GM23248 (cell line): ENCODE measurements at regions not wholly inside any gene's neighbourhood (a gene's known extent, or its start where the extent isn't known, plus 50 kb on each side); places are given as distances from the start of the nearest gene placed in this dataset.

Experiments
- EZH2 ChIP-seq: fragments of 200-600 bp; sonication (generic); IDR thresholded peaks from 2 replicates; pipeline ENCODE4 v1.6.1; 2018; ENCODE audit warnings: antibody characterized with exemption, mild to moderate bottlenecking; ENCODE audit not compliant: insufficient read depth, poor library complexity, severe bottlenecking
- EZH2phosphoT487 ChIP-seq: fragments of 200-600 bp; sonication (generic); IDR thresholded peaks from 2 replicates; pipeline ENCODE4 v1.6.1; 2018; ENCODE audit warnings: antibody characterized with exemption, moderate library complexity, mild to moderate bottlenecking, low read depth; ENCODE audit not compliant: insufficient read depth

DNA sequence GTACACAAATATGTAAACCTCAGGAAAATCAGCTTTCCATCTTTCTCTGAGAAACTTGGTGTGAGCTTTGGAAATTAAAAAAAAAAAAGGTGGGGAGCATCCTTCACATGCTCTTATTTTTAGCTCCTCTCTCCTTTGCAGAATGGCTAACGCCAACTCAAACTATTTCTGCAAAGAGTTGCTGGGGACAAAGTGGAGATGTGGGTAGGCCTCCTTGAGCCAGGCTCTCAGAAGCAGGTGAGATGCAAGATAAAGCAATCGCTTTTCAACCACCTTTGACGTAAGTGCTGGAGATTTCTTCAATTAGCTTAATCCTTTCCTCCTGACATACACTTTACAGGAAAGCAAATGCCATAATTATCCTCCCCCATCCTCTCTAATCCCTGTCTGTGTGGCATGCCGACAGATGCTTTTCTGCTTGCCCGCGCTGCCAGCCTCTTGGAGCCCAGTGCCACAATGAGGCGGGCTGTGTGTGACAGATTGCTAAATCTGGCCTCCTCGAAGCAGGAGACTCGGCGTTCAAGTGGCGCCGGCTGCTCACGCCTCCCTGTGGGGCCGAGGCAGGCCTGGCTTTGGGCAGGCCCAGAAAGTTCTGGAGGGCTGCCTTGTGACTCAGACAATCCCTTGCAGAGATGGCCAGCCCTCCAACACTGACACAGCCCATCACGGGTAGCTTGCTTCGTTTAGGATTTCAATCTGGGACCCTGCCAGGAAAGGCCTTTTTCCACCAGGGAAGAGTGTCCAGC lies 64.9 kb upstream of the SOD3 start:
- TF ChIP-seq EZH2: no peak
- TF ChIP-seq EZH2phosphoT487: no peak
